Liver (tissue), 8 donors: ENCODE measurements at regions not wholly inside any gene's neighbourhood (a gene's known extent, or its start where the extent isn't known, plus 50 kb on each side); places are given as distances from the start of the nearest gene placed in this dataset.

Experiments
- DNase-seq: peaks from one replicate; pipeline ENCODE4 v3.0.0-alpha.2; 2017; ENCODE audit warnings: low spot score
- H3K27ac ChIP-seq, 2 donors: one replicate each; pipeline ENCODE4 v1.7.0; 2013; ENCODE audit warnings: inconsistent platforms in 2 of 2, low read length in 2 of 2, control low read depth in 1 of 2, low read depth in 1 of 2, mild to moderate bottlenecking in 1 of 2
- H3K27me3 ChIP-seq, 4 donors: one replicate each; pipeline versions ENCODE4 v1.6.1 to v1.7.0; 2013; ENCODE audit warnings: low read length in 3 of 4, inconsistent platforms in 1 of 4, mild to moderate bottlenecking in 1 of 4, moderate library complexity in 1 of 4; ENCODE audit not compliant: control insufficient read depth in 4 of 4, insufficient read depth in 4 of 4
- H3K36me3 ChIP-seq, 4 donors: one replicate each; pipeline versions ENCODE4 v1.6.1 to v1.7.0; 2013; ENCODE audit warnings: low read length in 3 of 4, mild to moderate bottlenecking in 3 of 4, low read depth in 1 of 4, moderate library complexity in 1 of 4; ENCODE audit not compliant: control insufficient read depth in 4 of 4, insufficient read depth in 3 of 4
- H3K4me1 ChIP-seq, 4 donors: one replicate each; pipeline versions ENCODE4 v1.6.1 to v1.7.0; 2013; ENCODE audit warnings: low read length in 3 of 4, mild to moderate bottlenecking in 3 of 4, moderate library complexity in 1 of 4; ENCODE audit not compliant: control insufficient read depth in 4 of 4, insufficient read depth in 4 of 4
- H3K4me3 ChIP-seq, 3 donors: one replicate each; pipeline versions ENCODE4 v1.6.1 to v1.7.0; 2013; ENCODE audit warnings: low read length in 3 of 3, control low read depth in 1 of 3, low read depth in 1 of 3, mild to moderate bottlenecking in 1 of 3
- H3K9ac ChIP-seq, 2 donors: one replicate each; pipeline ENCODE4 v1.7.0; 2013; ENCODE audit warnings: low read length in 2 of 2, mild to moderate bottlenecking in 2 of 2, moderate library complexity in 2 of 2, control low read depth in 1 of 2, low read depth in 1 of 2
- H3K9me3 ChIP-seq, 4 donors: one replicate each; pipeline versions ENCODE4 v1.6.1 to v1.7.0; 2013; ENCODE audit warnings: low read length in 3 of 4; ENCODE audit not compliant: control insufficient read depth in 4 of 4
- ATF3 ChIP-seq: IDR thresholded peaks from 2 replicates; pipeline ENCODE4 v1.6.1; 2016; ENCODE audit warnings: antibody characterized with exemption
- CTCF ChIP-seq: fragments of 150-350 bp; IDR thresholded peaks from 2 replicates; pipeline ENCODE4 v1.5.1; 2017; ENCODE audit warnings: improper control_type of control experiment, low read depth, low read length; ENCODE audit not compliant: missing input control
- EGR1 ChIP-seq, 2 donors: IDR thresholded peaks; 2 replicates each; pipeline ENCODE4 v1.6.1; 2016 to 2018; ENCODE audit warnings: antibody characterized with exemption in 2 of 2, low read depth in 2 of 2
- FOXA1 ChIP-seq: IDR thresholded peaks from 2 replicates; pipeline ENCODE4 v1.6.1; 2016; ENCODE audit warnings: antibody characterized with exemption
- FOXA2 ChIP-seq: IDR thresholded peaks from 2 replicates; pipeline ENCODE4 v1.6.1; 2016; ENCODE audit warnings: antibody characterized with exemption
- GABPA ChIP-seq, 2 donors: IDR thresholded peaks in 1 of 2; conservative IDR thresholded peaks in 1 of 2; 2 replicates each; pipeline ENCODE4 v1.6.1; 2016; ENCODE audit warnings: antibody characterized with exemption in 2 of 2, mild to moderate bottlenecking in 1 of 2, moderate library complexity in 1 of 2
- HNF4A ChIP-seq, 2 donors: conservative IDR thresholded peaks; 2 replicates each; pipeline ENCODE4 v1.6.1; 2016; ENCODE audit warnings: antibody characterized with exemption in 2 of 2, mild to moderate bottlenecking in 2 of 2
- HNF4G ChIP-seq: IDR thresholded peaks from 2 replicates; pipeline ENCODE4 v1.6.1; 2016; ENCODE audit warnings: antibody characterized with exemption
- JUND ChIP-seq, 2 donors: IDR thresholded peaks; 2 replicates each; pipeline ENCODE4 v1.6.1; 2016; ENCODE audit warnings: antibody characterized with exemption in 2 of 2
- MAX ChIP-seq: IDR thresholded peaks from 2 replicates; pipeline ENCODE4 v1.6.1; 2016; ENCODE audit warnings: antibody characterized with exemption
- NR2F2 ChIP-seq: IDR thresholded peaks from 2 replicates; pipeline ENCODE4 v1.6.1; 2016; ENCODE audit warnings: antibody characterized with exemption
- RAD21 ChIP-seq, 2 donors: IDR thresholded peaks; 2 replicates each; pipeline ENCODE4 v1.6.1; 2016; ENCODE audit warnings: antibody characterized with exemption in 2 of 2, mild to moderate bottlenecking in 2 of 2
- REST ChIP-seq: IDR thresholded peaks from 2 replicates; pipeline ENCODE4 v1.6.1; 2016; ENCODE audit warnings: antibody characterized with exemption, mild to moderate bottlenecking
- RXRA ChIP-seq, 2 donors: IDR thresholded peaks; 2 replicates each; pipeline ENCODE4 v1.6.1; 2017 to 2018; ENCODE audit warnings: antibody characterized with exemption in 2 of 2, mild to moderate bottlenecking in 1 of 2
- SP1 ChIP-seq: IDR thresholded peaks from 2 replicates; pipeline ENCODE4 v1.6.1; 2018; ENCODE audit warnings: antibody characterized with exemption, mild to moderate bottlenecking
- TAF1 ChIP-seq: conservative IDR thresholded peaks from 2 replicates; pipeline ENCODE4 v1.6.1; 2016; ENCODE audit warnings: antibody characterized with exemption, mild to moderate bottlenecking
- YY1 ChIP-seq: IDR thresholded peaks from 2 replicates; pipeline ENCODE4 v1.6.1; 2016; ENCODE audit warnings: antibody characterized with exemption, mild to moderate bottlenecking
- ZBTB33 ChIP-seq: IDR thresholded peaks from 2 replicates; pipeline ENCODE4 v1.6.1; 2016; ENCODE audit warnings: antibody characterized with exemption
- WGBS: extraction: QIAGEN DNeasy Blood & Tissue Kit; methylation state at CpG from one replicate; pipeline ENCODE4 v1.1.7; 2013; 5-methylcytosine and 5-hydroxymethylcytosine counted together
- donor health status: healthy.
- donor health status: healthy.
- donor health status: healthy.
- donor health status: healthy.
- donor health status: healthy.

- WGBS = 47% methylated on average over 1 of the region's 1 CpG
- TF ChIP-seq JUND (IDR thresholded peaks at IDR 0.05) (no peak), REST (no peak), SP1 (no peak), GABPA (IDR thresholded peaks at IDR 0.05 in 1 of 2, conservative IDR thresholded peaks at IDR 0.05 in 1 of 2) (no peak), HNF4G (no peak), YY1 (no peak), ZBTB33 (no peak), NR2F2 (no peak), RXRA (IDR thresholded peaks at IDR 0.05) (no peak), HNF4A (conservative IDR thresholded peaks at IDR 0.05) (no peak), FOXA2 (no peak), MAX (no peak), ATF3 (no peak), FOXA1 (no peak), TAF1 (no peak), RAD21 (IDR thresholded peaks at IDR 0.05) (no peak), EGR1 (IDR thresholded peaks at IDR 0.05; ENCODE audit: low read depth in 2 of 2) (no peak), CTCF (no peak)
Observed at GRCh38 chr13:70613295-70613694, 505.0 kb upstream of the KLHL1 start.

More at GRCh38 chr13:70613295-70613694, 505.0 kb upstream of the KLHL1 start:
- Histone ChIP-seq H3K36me3 (no peaks in the 10 kb centered on the region), H3K27ac (no peak overlapping the region), H3K9ac (no peak overlapping the region), H3K27me3 (no peaks in the 10 kb centered on the region), H3K4me3 (no peak overlapping the region), H3K4me1 (no peaks in the 10 kb centered on the region), H3K9me3 (no peaks in the 10 kb centered on the region)
- DNase-seq = no peak
